Liver (tissue), 8 donors: ENCODE measurements at regions not wholly inside any gene's neighbourhood (a gene's known extent, or its start where the extent isn't known, plus 50 kb on each side); places are given as distances from the start of the nearest gene placed in this dataset.

Experiments
- DNase-seq: peaks from one replicate; pipeline ENCODE4 v3.0.0-alpha.2; 2017; ENCODE audit warnings: low spot score
- H3K27ac ChIP-seq, 2 donors: one replicate each; pipeline ENCODE4 v1.7.0; 2013; ENCODE audit warnings: inconsistent platforms in 2 of 2, low read length in 2 of 2, control low read depth in 1 of 2, low read depth in 1 of 2, mild to moderate bottlenecking in 1 of 2
- H3K27me3 ChIP-seq, 4 donors: one replicate each; pipeline versions ENCODE4 v1.6.1 to v1.7.0; 2013; ENCODE audit warnings: low read length in 3 of 4, inconsistent platforms in 1 of 4, mild to moderate bottlenecking in 1 of 4, moderate library complexity in 1 of 4; ENCODE audit not compliant: control insufficient read depth in 4 of 4, insufficient read depth in 4 of 4
- H3K36me3 ChIP-seq, 4 donors: one replicate each; pipeline versions ENCODE4 v1.6.1 to v1.7.0; 2013; ENCODE audit warnings: low read length in 3 of 4, mild to moderate bottlenecking in 3 of 4, low read depth in 1 of 4, moderate library complexity in 1 of 4; ENCODE audit not compliant: control insufficient read depth in 4 of 4, insufficient read depth in 3 of 4
- H3K4me1 ChIP-seq, 4 donors: one replicate each; pipeline versions ENCODE4 v1.6.1 to v1.7.0; 2013; ENCODE audit warnings: low read length in 3 of 4, mild to moderate bottlenecking in 3 of 4, moderate library complexity in 1 of 4; ENCODE audit not compliant: control insufficient read depth in 4 of 4, insufficient read depth in 4 of 4
- H3K4me3 ChIP-seq, 3 donors: one replicate each; pipeline versions ENCODE4 v1.6.1 to v1.7.0; 2013; ENCODE audit warnings: low read length in 3 of 3, control low read depth in 1 of 3, low read depth in 1 of 3, mild to moderate bottlenecking in 1 of 3
- H3K9ac ChIP-seq, 2 donors: one replicate each; pipeline ENCODE4 v1.7.0; 2013; ENCODE audit warnings: low read length in 2 of 2, mild to moderate bottlenecking in 2 of 2, moderate library complexity in 2 of 2, control low read depth in 1 of 2, low read depth in 1 of 2
- H3K9me3 ChIP-seq, 4 donors: one replicate each; pipeline versions ENCODE4 v1.6.1 to v1.7.0; 2013; ENCODE audit warnings: low read length in 3 of 4; ENCODE audit not compliant: control insufficient read depth in 4 of 4
- ATF3 ChIP-seq: IDR thresholded peaks from 2 replicates; pipeline ENCODE4 v1.6.1; 2016; ENCODE audit warnings: antibody characterized with exemption
- CTCF ChIP-seq: fragments of 150-350 bp; IDR thresholded peaks from 2 replicates; pipeline ENCODE4 v1.5.1; 2017; ENCODE audit warnings: improper control_type of control experiment, low read depth, low read length; ENCODE audit not compliant: missing input control
- EGR1 ChIP-seq, 2 donors: IDR thresholded peaks; 2 replicates each; pipeline ENCODE4 v1.6.1; 2016 to 2018; ENCODE audit warnings: antibody characterized with exemption in 2 of 2, low read depth in 2 of 2
- FOXA1 ChIP-seq: IDR thresholded peaks from 2 replicates; pipeline ENCODE4 v1.6.1; 2016; ENCODE audit warnings: antibody characterized with exemption
- FOXA2 ChIP-seq: IDR thresholded peaks from 2 replicates; pipeline ENCODE4 v1.6.1; 2016; ENCODE audit warnings: antibody characterized with exemption
- GABPA ChIP-seq, 2 donors: IDR thresholded peaks in 1 of 2; conservative IDR thresholded peaks in 1 of 2; 2 replicates each; pipeline ENCODE4 v1.6.1; 2016; ENCODE audit warnings: antibody characterized with exemption in 2 of 2, mild to moderate bottlenecking in 1 of 2, moderate library complexity in 1 of 2
- HNF4A ChIP-seq, 2 donors: conservative IDR thresholded peaks; 2 replicates each; pipeline ENCODE4 v1.6.1; 2016; ENCODE audit warnings: antibody characterized with exemption in 2 of 2, mild to moderate bottlenecking in 2 of 2
- HNF4G ChIP-seq: IDR thresholded peaks from 2 replicates; pipeline ENCODE4 v1.6.1; 2016; ENCODE audit warnings: antibody characterized with exemption
- JUND ChIP-seq, 2 donors: IDR thresholded peaks; 2 replicates each; pipeline ENCODE4 v1.6.1; 2016; ENCODE audit warnings: antibody characterized with exemption in 2 of 2
- MAX ChIP-seq: IDR thresholded peaks from 2 replicates; pipeline ENCODE4 v1.6.1; 2016; ENCODE audit warnings: antibody characterized with exemption
- NR2F2 ChIP-seq: IDR thresholded peaks from 2 replicates; pipeline ENCODE4 v1.6.1; 2016; ENCODE audit warnings: antibody characterized with exemption
- RAD21 ChIP-seq, 2 donors: IDR thresholded peaks; 2 replicates each; pipeline ENCODE4 v1.6.1; 2016; ENCODE audit warnings: antibody characterized with exemption in 2 of 2, mild to moderate bottlenecking in 2 of 2
- REST ChIP-seq: IDR thresholded peaks from 2 replicates; pipeline ENCODE4 v1.6.1; 2016; ENCODE audit warnings: antibody characterized with exemption, mild to moderate bottlenecking
- RXRA ChIP-seq, 2 donors: IDR thresholded peaks; 2 replicates each; pipeline ENCODE4 v1.6.1; 2017 to 2018; ENCODE audit warnings: antibody characterized with exemption in 2 of 2, mild to moderate bottlenecking in 1 of 2
- SP1 ChIP-seq: IDR thresholded peaks from 2 replicates; pipeline ENCODE4 v1.6.1; 2018; ENCODE audit warnings: antibody characterized with exemption, mild to moderate bottlenecking
- TAF1 ChIP-seq: conservative IDR thresholded peaks from 2 replicates; pipeline ENCODE4 v1.6.1; 2016; ENCODE audit warnings: antibody characterized with exemption, mild to moderate bottlenecking
- YY1 ChIP-seq: IDR thresholded peaks from 2 replicates; pipeline ENCODE4 v1.6.1; 2016; ENCODE audit warnings: antibody characterized with exemption, mild to moderate bottlenecking
- ZBTB33 ChIP-seq: IDR thresholded peaks from 2 replicates; pipeline ENCODE4 v1.6.1; 2016; ENCODE audit warnings: antibody characterized with exemption
- WGBS: extraction: QIAGEN DNeasy Blood & Tissue Kit; methylation state at CpG from one replicate; pipeline ENCODE4 v1.1.7; 2013; 5-methylcytosine and 5-hydroxymethylcytosine counted together
- donor health status: healthy.
- donor health status: healthy.
- donor health status: healthy.
- donor health status: healthy.
- donor health status: healthy.

GRCh38 chr1:163981500-163982030, 577.4 kb upstream of the PBX1 start:
- Histone ChIP-seq H3K9ac (no peak overlapping the region), H3K9me3 (no peaks in the 10 kb centered on the region), H3K36me3 (no peaks in the 10 kb centered on the region), H3K4me1 (no peaks in the 10 kb centered on the region), H3K27ac (no peak overlapping the region), H3K27me3 (no peaks in the 10 kb centered on the region), H3K4me3 (no peak overlapping the region)
- 66% methylated on average over 2 of the region's 2 CpGs for WGBS
- TF ChIP-seq ZBTB33 (no peak), HNF4A (conservative IDR thresholded peaks at IDR 0.05) (no peak), CTCF (no peak), REST (no peak), HNF4G (no peak), RXRA (IDR thresholded peaks at IDR 0.05) (no peak), RAD21 (IDR thresholded peaks at IDR 0.05) (no peak), GABPA (IDR thresholded peaks at IDR 0.05 in 1 of 2, conservative IDR thresholded peaks at IDR 0.05 in 1 of 2) (no peak), NR2F2 (no peak), EGR1 (IDR thresholded peaks at IDR 0.05; ENCODE audit: low read depth in 2 of 2) (no peak), JUND (IDR thresholded peaks at IDR 0.05) (no peak), MAX (no peak), FOXA2 (no peak), YY1 (no peak), TAF1 (no peak), FOXA1 (no peak), SP1 (no peak), ATF3 (no peak)
- no peak for DNase-seq
